ENCODE measurements at regions not wholly inside any gene's neighbourhood (a gene's known extent, or its start where the extent isn't known, plus 50 kb on each side); places are given as distances from the start of the nearest gene placed in this dataset.

DNA sequence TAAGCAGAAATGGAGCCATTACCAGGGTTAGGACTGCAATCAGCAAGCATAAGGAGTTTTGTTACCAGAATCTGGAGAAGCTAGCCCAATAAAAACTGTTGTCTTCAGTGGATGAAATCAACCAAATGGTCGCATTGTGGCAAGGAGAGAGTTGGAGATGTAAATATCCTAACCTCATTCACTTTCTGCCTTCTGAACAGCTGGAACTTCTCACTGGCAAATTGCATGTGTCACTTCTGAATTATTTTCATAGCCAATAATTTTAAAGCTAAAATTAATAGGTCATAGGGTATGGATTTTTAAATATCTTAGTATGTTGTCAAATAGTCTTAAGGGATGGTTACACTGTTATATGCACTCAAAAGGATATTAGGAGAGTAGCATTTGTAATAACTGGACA lies 121.6 kb downstream of the SUCNR1 start:
- no peak for DNase-seq

DNA sequence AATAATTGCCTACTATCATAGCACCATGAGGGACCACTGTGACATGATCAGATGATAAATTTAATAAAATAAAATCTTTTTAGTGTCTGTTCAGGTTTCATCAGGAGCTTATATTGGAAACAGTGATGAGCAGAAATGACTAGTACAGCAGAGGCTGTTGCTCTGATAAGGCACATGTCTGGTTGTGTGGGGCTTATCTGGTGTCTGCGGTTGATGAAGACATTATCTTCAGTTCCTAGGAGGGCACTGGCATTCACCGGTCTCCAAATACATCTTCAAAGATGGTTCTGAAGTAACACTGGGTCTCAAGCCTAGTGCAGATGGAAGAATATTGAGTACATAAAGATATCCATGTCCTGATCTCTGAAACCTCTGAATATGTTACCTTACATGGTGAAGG lies 125.3 kb downstream of the SUCNR1 start:
- DNase-seq: no peak

DNA sequence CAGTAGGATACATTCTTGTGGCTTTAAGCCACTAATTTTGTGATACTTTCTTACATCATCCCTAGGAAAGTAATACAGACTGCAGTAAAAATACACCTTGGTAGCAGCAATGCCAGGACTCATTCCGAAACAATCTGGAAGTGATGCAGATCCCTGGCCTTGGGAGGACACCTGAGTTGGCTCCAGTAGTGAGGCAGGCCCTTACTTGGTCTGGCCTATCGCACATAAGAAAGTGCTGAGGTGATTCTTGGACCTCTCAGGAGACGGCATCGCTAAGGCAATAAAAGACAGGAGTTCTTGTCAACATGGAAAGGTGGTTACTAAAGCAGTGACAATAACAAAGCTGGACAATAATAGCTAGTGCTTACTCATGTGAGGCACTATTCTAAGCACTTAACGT lies 126.5 kb downstream of the SUCNR1 start:
- no peak for DNase-seq

DNA sequence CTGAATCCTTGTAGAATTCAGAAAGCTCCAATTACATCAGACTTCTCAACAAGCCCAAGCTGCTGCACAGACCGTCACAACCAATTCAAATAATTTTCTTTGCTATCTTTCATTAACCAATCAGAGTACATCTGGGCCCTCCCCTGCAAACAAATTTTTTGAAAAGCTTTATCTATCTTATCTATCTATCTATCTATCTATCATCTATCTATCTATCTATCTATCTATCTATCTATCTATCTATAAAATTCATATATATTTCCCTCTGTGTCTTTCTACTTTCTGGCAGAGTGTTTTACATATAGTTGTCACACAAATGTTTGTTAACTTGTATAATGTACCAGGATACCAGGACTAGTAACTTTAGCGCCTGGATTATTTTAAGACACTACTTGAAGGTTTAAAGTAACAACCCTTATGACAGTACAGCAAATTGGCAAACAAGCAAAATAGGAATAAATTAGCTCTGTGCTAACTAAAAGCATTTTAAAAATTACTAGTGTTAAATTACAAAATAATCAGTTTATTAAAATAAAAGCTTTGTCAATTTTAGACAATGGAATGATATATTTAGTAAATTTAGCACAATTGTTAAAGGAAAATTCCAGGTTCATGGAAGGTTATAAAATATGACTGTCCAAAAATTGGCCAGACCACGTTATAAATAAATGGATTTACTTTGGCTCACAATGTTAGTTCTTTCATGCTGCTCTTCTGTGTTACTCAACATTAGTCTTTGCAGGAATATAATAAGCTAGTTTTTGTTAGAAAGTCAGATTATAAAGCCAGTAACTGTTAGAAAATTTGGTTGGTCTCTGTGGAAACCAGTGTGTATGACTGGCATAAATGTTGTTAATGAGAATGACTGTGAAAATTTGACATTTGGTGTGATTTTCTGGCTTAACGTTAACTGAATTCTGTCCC lies 138.6 kb downstream of the SUCNR1 start:
- DNase-seq: no peak

DNA sequence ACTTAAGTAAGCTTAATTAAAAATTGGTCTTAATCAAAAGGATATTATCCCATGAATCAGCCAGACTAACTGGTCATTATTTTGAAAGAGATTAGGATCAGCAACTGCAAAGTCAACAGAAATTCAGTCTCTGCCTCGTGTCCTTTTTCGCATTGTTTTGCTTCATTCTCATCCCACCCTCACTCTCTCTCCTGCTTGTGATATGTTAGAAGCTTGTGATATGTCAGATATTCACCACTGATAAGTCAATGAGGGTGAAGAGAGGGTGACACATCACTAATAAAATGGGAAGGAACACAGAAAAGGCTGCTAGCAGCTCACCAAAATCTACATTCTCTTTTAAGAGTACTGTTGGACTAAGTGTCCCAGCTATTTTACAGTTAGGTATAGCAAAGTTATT lies 146.1 kb downstream of the SUCNR1 start:
- DNase-seq: no peak

DNA sequence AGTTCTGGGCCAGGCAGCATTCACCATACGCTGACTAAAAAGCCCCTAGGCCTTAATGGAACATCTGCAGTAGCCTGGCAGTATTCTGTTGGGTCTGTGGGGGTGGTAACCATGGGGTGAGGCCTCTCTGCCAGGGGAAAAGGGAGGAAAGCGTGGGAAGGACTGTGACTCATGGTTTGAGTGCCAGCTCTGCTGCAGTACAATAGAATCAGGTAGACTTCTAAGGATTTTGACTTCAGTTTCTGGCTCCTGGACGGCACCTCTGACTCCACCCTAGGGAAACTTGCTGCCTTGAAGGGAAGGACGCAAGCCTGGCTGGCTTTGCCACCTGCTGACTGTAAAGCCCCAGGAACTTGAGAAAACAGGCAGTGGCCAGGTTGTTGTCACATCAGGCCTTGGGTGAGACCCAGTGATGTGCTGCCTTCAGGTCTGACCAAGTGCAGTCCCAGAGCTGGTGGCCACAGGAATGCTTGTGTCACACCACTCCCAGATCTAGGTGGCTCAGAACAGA lies 148.6 kb downstream of the SUCNR1 start:
- DNase-seq: peak; percentile 55

DNA sequence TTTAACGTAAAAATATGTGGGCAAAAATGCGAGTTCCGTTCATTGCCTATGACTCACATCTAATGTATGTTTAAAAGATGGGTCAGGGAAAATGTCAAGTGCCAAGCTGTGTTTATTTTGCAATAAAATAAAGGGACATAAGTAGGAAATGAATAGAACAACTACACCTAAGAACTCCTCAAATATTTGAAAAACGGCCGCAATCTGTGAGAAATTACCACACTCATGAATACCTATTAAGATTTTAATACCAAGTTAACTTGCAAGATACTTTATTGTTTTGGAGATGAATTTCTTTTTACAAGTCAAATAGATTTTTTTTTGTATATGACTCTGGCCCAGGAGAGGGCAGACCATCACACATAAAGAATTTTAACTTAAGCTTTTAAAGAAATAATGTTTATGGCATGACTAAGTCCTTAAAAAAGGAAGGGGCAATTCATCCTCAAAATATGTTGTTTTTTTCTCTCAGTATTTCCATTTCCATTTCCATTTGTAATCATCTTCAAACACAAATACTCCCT lies 152.7 kb downstream of the SUCNR1 start:
- DNase-seq: no peak

DNA sequence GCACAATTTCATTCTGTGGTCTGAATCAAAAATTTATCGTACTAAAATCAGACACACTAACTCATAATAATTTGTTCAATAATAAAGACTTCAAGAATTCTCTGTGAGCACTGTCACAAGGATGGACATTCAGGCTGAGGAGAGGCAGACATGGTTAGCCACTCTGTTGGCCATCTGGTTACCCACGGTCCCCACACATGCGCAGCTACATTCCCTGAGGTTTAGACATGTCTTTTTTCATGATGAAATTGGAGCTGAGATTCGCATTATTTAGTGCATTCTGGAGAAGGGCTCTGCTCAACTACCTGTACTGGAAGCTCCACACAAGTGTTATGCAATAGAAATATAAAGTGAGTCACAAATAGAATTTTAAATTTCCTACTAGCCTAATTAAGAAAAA lies 156.9 kb downstream of the SUCNR1 start:
- DNase-seq: no peak

DNA sequence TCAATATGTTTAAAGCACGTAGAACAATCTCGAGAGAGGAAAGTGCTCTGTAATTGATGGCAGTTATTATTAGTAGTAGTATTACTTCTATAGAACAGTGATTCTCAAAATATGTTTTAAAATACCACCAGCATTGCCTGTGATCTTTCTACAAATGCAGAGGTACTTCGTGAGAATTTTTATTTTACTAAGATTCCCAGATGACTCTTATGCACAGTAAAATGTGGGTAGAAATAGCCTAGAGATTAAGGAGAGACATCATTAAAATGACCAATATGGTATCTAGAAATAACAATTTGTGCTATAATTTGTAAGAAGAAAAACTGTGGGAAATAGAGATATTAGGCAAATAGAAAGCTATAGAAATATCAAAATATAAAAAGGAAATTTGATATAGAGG lies 157.9 kb downstream of the SUCNR1 start:
- DNase-seq: no peak

DNA sequence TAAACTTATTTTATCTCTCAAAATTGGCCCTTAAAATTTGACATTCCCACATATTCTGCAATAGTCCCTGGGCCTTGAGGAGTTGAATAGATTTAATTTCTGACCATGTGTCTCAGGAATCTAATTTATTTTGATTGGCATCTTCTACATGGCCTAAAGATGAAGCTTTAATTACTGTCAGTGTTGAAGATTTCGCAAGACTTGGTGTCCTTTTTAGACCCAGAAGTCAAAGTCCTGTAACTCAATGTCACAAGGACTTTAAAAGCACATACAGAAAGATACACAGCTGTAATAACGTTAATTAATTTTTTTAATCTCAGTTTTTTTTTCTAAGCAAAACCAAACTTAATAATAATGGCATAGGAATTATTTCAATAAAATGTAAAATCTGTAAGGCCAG lies 163.9 kb downstream of the SUCNR1 start:
- DNase-seq: no peak

DNA sequence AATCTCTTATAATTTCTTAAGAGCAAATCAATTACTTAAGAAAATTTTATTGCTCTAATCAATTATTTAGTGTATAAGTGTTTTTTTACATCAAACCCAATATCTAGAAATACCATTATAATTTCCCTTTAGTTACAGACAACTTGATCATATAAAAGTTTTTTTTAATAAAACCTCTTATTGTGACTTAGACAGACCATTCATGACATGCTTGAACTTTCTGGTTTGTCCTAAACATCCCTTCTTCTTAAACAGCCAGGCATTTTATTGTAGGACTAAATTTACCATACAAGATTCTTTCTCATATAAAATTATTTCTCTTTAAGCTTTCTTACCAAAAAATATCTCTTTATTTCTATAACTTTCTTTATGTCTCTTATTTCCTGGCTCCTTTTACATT lies 164.5 kb downstream of the SUCNR1 start:
- DNase-seq: no peak

DNA sequence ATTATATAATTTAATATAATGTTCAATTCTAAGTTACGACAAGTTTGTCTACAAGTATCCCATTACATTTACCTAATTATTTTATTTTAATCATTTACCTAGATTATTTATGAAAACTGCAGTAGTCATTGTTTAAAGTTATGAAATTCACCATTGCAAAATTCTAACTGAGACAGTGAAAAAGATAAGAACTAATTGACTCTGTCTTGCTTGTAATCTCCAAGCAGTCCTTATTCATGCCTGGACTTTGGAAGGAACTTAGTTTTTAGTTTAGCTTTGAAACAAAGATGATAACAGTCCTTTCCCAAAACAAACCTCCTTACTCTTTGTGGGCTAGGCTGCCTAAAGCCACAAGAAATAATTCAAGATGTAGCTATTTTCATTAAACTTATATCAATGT lies 165.0 kb downstream of the SUCNR1 start:
- DNase-seq: no peak

DNA sequence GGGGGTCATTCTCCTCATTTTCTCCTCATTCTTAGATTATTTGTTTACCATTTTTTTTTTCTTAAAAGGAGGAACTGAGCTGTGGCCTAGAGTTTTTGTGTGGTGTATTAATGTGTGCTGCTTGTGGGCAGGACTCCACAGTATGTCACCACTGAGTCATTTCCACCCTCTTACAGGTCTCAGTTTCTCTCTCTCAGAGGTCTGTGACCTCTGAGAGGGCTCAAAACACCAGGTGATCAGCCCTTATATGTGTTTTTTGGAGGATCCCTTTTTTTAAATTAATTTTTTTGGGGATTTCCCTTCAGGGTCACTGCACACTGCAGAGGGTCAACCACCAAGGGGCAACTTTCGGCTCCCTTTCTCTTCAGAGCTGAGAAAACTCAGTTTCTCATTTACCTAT lies 166.4 kb downstream of the SUCNR1 start:
- no peak for DNase-seq

DNA sequence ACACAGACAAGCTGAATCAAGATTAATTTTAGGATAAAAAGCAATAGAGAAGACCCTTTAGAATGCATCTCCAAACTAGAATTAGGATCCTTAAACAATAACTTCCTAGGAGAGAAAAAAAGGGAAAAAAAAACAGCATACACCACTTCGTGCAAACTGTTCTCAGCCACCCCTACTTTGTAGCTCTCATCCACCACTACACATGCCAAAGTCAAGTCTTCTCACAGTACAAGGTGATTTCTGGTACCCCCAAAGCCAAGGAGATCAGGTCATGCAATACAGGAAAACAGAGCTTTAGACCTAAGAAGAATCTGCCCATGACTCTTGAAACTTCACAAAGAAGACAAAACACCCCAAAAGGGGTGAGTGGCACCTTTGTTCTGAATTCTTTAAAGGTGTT lies 166.9 kb downstream of the SUCNR1 start:
- DNase-seq: no peak

DNA sequence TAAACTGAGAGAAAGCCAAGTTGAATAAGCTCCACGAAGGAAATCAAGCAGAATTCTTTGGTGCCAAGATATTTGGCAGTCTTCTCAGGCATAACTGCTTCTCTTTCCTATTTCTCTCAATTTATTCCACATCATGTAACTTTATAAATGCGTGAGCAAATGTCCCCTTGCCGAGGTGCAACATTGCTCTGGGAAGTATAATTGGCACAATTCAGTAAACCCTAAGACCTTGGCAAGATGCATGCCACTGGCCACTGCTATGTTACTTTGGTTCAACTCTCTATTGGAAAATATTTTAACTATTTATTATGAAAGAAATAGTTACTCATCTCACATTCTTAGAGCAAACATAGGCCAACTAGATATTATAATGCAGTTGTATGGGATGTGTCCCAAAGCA lies 170.2 kb downstream of the SUCNR1 start:
- DNase-seq: no peak

DNA sequence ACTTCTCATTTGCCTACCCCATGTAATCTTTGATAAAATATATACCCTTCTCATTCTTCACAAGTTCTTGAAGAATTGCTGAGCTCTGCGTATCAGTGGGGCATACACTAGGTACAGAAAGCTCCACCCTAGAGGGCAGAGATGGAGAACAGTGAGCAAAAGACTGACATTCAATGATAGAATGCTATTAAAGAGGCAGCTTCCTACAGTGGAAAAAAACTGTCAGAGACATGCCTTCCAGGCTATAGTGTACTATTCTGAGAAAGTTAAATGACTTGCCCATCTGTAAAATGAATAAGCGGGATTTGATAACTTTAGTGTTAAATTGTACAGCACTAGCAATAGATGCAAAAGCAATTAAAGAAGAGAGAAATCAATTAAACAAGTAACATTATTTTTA lies 172.8 kb downstream of the SUCNR1 start:
- DNase-seq: no peak

DNA sequence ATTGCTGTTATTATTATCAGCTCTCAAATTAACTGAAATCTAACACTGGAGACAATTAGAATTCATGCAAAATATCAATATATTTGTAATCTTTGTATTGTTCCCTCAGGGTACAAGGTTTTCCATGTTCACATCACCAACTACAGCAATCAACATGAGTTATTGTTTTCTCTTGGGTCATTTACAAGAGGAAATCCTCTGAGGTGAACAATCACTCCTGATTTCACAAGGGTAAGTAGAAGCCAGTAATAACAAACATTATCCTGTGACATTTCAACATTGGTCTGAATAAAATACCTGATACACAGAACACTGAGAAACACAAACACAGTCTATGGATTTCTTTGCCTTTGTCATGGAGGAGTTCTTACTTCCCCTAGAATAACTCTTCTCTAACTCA lies 174.0 kb downstream of the SUCNR1 start:
- no peak for DNase-seq

DNA sequence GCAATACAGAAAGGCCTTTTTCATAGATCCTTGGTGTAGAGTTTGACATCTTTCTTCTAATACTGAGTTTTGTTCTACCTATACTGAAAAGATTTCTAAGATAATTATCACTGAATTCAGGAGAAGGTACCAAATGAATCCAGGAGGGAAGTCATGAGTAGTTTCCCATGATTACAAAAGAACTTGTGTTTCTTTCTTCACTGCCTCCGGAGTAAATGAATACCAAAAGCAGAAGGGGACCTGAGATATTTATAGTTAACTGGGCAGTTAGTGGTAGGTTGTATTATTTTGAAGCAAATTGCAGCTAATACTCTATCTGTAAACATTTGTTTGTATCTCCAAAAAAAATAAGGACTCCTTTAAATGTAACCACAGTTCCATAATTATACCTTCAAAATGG lies 175.4 kb downstream of the SUCNR1 start:
- DNase-seq: no peak

DNA sequence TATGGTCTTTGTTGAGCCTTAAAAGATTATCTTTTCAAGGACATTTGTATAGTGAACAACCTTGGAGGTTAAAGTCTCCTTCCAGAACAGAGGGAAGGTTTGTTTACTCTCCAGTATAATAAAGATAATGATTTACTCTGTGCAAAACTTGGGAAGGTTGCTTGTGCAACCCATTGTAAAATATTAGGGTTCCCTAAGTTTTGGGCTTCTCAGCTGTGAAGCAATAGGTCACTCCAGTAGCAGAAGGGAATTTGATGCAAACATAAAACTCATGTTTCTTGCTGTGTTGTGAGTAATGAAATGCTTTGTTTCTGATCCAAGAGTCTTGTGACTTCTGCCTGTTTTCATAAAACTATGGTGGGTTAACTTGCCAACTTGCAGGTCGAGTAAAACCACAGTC lies 177.5 kb downstream of the SUCNR1 start:
- no peak for DNase-seq

DNA sequence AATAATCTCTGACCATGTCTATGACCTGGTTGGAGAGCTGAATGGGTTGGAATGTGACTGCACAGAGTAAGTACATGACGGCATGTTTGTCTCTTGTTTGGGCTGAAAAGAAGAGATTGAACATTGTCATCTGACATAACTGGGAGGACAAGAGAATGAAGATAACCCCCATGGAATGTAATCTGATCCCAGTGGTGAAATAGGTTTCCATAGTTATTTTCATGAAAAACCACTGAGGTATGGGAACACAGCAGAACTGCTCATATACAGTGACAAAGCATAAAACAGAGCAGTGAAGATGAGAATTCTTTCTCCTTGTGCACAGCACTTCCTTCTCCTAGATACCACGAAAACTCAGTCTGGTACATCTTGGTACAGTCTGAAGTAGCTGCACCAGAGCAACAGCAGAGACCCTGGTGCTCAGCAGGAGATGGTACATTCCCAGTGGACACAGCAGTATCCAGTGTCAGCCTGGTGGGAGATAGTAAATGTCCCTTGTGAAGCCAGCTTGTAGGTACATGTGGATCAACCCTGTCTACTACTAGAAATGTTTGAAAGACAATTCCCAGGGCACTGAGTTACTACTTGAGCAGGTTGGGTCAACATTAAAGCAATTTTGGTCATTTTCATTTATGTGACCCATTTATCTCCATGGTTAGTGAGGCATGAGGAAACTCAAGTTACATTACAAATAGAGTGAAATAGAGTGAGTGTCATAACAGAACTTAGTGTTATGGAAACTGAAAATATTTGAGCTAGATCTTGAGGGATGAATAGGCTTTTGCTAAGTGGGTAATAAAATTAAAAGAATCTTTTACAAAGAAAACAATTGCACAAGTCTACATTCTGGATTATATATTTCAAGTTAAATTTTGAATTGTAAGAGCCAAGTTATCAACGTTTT lies 178.3 kb downstream of the SUCNR1 start:
- DNase-seq: no peak

DNA sequence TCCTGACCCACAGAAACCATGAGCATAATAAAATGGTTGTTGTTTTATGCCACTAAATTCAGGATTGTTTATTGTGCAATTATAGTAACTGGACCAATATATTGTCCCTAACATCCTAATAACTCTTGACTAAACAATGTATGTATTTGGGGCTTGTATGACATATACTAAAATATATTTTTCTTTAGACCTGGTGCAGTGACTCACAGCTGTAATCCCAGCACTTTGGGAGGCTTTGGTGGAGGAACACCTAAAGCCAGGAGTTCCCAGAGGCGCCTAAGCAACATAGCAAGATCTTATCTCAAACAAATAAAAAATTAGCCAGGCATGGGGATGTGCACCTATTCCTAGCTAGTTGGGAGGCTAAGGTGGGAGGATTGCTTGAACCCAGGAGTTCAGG lies 180.4 kb downstream of the SUCNR1 start:
- DNase-seq: no peak

DNA sequence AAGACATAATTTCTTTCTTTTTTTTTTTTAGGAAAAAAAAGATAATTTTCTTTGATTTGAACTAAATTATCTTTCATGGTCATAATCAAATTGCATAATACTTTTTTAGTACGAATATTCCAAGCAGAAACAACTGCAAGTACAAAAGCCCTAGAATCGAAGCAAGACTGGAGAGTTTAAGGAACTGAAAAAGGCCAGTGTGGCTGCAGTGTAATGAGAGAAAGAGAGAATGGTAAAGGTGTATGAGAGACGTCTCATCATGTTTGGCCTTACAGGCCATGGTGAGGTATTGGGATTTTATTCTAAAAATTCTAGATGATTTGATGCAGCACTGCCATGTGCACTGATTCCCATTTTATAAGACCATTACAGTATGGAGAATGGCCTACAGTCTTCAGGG lies 180.9 kb downstream of the SUCNR1 start:
- DNase-seq: no peak

DNA sequence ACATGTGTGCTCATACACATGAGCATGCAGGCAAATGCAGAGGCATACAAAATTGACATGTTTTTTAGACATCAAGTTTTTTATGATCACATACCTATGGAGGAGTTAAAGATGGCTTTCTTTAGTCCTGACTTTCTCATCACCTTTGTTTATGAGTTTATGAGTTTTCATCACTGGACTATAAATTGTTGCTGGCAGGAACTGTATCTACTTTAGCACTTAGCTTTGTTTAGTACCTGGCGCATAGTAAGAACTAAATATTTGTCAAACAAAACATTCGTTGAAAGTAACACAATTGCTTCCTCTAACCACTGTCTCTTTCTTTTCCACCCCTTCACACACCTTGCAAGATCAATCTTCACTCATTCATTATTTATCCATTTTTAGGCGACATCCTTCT lies 182.6 kb downstream of the SUCNR1 start:
- no peak for DNase-seq

DNA sequence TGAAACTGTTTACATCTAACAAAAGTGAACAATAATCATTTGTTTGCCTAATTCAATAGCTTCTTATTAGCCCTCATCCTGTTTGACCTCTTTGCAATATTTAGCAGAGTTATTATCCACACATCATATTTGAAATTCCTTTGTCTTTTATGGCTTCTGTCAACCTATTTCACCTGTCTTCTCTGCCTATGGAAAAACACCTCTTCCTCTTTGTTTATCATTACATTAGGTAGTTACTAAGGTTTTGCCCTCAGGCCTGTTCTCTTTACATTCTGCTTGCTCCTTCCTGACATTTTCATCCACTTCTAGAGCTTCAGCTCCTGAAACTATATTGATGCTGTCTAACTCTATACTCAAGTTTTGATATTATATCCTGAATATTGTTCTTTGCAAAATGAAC lies 183.0 kb downstream of the SUCNR1 start:
- no peak for DNase-seq

All from stimulated activated CD4-positive, alpha-beta T cell treated with anti-CD3 and anti-CD28 coated beads, Interleukin-15, amount 100 ng/mL, for 24 hours (primary cell).